ENCODE measurements at regions not wholly inside any gene's neighbourhood (a gene's known extent, or its start where the extent isn't known, plus 50 kb on each side); places are given as distances from the start of the nearest gene placed in this dataset.

DNA sequence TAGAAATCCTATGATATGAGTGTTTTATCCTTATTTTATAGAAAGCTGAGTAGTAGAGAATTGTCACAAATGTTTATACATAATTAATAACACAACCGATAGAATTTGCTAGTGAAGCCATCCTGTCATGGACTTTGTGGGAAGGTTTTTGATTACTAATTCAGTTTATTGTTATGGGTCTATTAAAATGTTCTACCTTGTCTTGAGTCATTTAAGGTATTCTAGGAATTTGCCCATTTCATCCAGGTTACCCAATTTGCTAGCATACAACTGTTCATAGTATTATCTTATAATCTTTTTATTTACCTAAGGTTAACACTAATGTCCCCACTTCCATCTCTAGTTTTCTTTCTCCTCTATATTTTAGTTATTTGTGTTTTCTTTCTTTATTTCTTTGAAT, 553.1 kb upstream of the ATXN7L3B start:
- intact Hi-C loops (cut with DNase I, micrococcal nuclease): no loop called here
- CTCF ChIA-PET: no interaction called here
- no peaks in the 10 kb centered on the region for H3K36me3 Mint-ChIP-seq (ENCODE audit: low read depth)

DNA sequence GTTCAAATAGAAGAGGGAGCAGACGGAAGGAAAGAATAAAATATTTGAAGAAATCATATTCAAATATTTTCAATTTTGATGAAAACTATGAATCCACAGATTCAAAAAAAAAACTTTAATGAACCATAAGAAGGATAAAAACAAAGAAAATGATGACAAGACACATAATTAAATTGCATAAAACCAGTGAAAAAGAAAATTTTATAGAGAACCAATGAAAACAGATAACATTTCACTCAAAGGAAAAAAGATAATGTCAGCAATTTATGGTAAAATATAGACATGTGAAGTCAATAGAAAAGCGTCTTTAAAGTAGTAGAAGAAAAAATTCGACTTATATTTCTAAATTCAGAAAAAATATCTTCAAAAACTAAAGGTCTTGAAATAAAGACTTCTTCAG, 546.5 kb upstream of the ATXN7L3B start:
- POLR2A ChIA-PET: no interaction called here
- intact Hi-C loops (cut with DNase I, micrococcal nuclease): no loop called here
- Mint-ChIP-seq H3K27ac (no peak overlapping the region), H3K27me3 (no peaks in the 10 kb centered on the region), H3K36me3 (ENCODE audit: low read depth) (no peaks in the 10 kb centered on the region), H3K4me1 (ENCODE audit: low read depth) (no peaks in the 10 kb centered on the region), H3K4me3 (no peak overlapping the region), H3K9me3 (no peaks in the 10 kb centered on the region)
- no peak overlapping the region for H3K27ac ChIP-seq (ENCODE audit: low read depth in 1 of 2, low read length in 2 of 2)
- ATAC-seq (ENCODE audit: poor library complexity) (no peak), DNase-seq (no peak)
- CTCF ChIA-PET: no interaction called here
- no peak for TF ChIP-seq CTCF (IDR thresholded peaks at IDR 0.05)
- H3K4me1 ChIP-seq (ENCODE audit: insufficient read depth, low read length): no peaks in the 10 kb centered on the region
- no peaks in the 10 kb centered on the region for H3K27me3 ChIP-seq (ENCODE audit: control insufficient read depth in 1 of 2, insufficient read depth in 2 of 2, low read length in 2 of 2)
- H3K9me3 ChIP-seq (ENCODE audit: control insufficient read depth in 1 of 2, insufficient read depth in 1 of 2, low read length in 2 of 2): peaks cover 0 to 5% of the 10 kb centered on the region in 2 experiments
- H3K4me3 ChIP-seq (ENCODE audit: low read length): no peak overlapping the region
- no peaks in the 10 kb centered on the region for H3K36me3 ChIP-seq (ENCODE audit: insufficient read depth, low read length)

More for the DNA sequence above, 553.1 kb upstream of the ATXN7L3B start:
- POLR2A ChIA-PET: no interaction called here
- no peak overlapping the region for H3K4me3 ChIP-seq (ENCODE audit: low read length)
- DNase-seq (no peak), ATAC-seq (ENCODE audit: poor library complexity) (no peak)
- peaks cover 2% of the 10 kb centered on the region for H3K9me3 Mint-ChIP-seq
- H3K4me1 ChIP-seq (ENCODE audit: insufficient read depth, low read length): no peaks in the 10 kb centered on the region
- H3K4me3 Mint-ChIP-seq: no peak overlapping the region
- no peaks in the 10 kb centered on the region for H3K27me3 ChIP-seq (ENCODE audit: control insufficient read depth in 1 of 2, insufficient read depth in 2 of 2, low read length in 2 of 2)
- H3K27me3 Mint-ChIP-seq: no peaks in the 10 kb centered on the region
- no peaks in the 10 kb centered on the region for H3K4me1 Mint-ChIP-seq (ENCODE audit: low read depth)
- no peak for TF ChIP-seq CTCF (IDR thresholded peaks at IDR 0.05)
- H3K36me3 ChIP-seq (ENCODE audit: insufficient read depth, low read length): no peaks in the 10 kb centered on the region
- no peak overlapping the region for H3K27ac ChIP-seq (ENCODE audit: low read depth in 1 of 2, low read length in 2 of 2)
- no peak overlapping the region for H3K27ac Mint-ChIP-seq
- H3K9me3 ChIP-seq (ENCODE audit: control insufficient read depth in 1 of 2, insufficient read depth in 1 of 2, low read length in 2 of 2): peaks cover 0 to 3% of the 10 kb centered on the region in 2 experiments

DNA sequence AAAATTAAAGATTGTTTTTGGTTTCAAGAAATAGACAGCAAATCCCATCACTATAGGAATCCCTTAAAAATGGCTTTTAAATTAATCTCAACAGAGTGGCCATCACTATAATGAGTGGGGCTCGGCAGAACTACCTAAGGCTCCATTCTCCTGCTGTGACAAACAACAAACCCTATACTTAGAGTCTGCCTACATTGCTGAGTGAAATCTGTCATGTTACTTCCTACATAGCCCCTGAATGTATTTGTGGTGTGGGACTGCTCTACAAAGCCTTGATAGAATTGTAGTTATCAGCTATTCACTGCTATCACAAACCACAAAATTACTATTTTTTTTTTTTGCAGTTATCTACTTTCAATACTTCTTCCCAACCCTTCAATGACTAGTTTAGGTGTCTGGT, 538.7 kb upstream of the ATXN7L3B start:
- POLR2A ChIA-PET: no interaction called here
- no peak overlapping the region for H3K27ac Mint-ChIP-seq
- H3K27me3 Mint-ChIP-seq: no peaks in the 10 kb centered on the region
- no peak for TF ChIP-seq CTCF (IDR thresholded peaks at IDR 0.05)
- ATAC-seq (ENCODE audit: poor library complexity): no peak
- no peak overlapping the region for H3K4me3 Mint-ChIP-seq
- no peaks in the 10 kb centered on the region for H3K36me3 Mint-ChIP-seq (ENCODE audit: low read depth)
- H3K27ac ChIP-seq (ENCODE audit: low read depth in 1 of 2, low read length in 2 of 2): no peak overlapping the region
- no peaks in the 10 kb centered on the region for H3K9me3 ChIP-seq (ENCODE audit: control insufficient read depth in 1 of 2, insufficient read depth in 1 of 2, low read length in 2 of 2)
- no peaks in the 10 kb centered on the region for H3K9me3 Mint-ChIP-seq
- DNase-seq: no peak
- CTCF ChIA-PET: no interaction called here
- no peaks in the 10 kb centered on the region for H3K27me3 ChIP-seq (ENCODE audit: control insufficient read depth in 1 of 2, insufficient read depth in 2 of 2, low read length in 2 of 2)
- H3K4me3 ChIP-seq (ENCODE audit: low read length): no peak overlapping the region
- H3K4me1 ChIP-seq (ENCODE audit: insufficient read depth, low read length): no peaks in the 10 kb centered on the region
- no peaks in the 10 kb centered on the region for H3K4me1 Mint-ChIP-seq (ENCODE audit: low read depth)
- H3K36me3 ChIP-seq (ENCODE audit: insufficient read depth, low read length): no peaks in the 10 kb centered on the region
- intact Hi-C loops (cut with DNase I, micrococcal nuclease): no loop called here
